ENCODE measurements at regions not wholly inside any gene's neighbourhood (a gene's known extent, or its start where the extent isn't known, plus 50 kb on each side); places are given as distances from the start of the nearest gene placed in this dataset.
"Not testable (repeated sequence)": the region's sequence is repeated elsewhere in the genome, so short reads cannot be mapped to it uniquely, and the experiment has no call there.

DNA sequence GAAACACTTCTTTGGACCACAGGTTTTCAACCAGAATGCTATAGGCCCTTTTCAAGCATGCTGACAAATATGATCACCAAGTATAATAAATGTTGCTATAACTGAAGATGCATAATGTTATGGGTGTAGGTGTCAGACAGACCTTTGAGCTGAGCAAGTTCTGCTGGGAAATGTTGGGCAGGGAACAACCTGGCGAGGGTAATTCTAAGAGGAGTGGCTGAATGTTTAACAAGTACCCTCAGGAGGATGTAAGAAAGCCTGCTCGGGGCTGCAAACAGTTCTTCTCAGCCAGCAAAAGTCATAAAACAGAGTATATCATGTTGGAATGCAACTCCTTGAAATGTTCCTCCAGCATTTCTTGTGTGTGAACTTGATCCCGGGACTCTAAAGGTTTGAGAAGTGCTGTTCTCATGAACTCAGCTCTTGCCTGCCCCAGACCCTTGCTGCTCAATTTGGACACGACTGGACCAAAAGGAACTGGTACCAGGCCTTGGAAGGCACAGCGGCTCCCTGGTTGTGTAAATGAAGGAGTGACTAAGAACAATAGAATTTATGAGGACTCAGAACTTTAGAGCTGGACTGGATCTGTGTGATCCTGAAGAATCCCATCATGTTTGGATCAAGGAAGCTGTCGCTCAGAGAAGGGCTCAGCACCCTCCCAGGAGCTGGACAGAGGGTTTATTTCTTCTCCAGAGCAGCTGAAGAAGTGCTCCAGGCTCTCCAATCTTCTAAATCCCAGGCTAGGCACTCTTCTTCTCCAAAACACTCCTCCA lies 143.2 kb upstream of the ANK3 start:
- Histone ChIP-seq H3K36me3 (no peaks in the 10 kb centered on the region), H3K27ac (no peak overlapping the region), H3K4me3 (no peak overlapping the region), H3K9me3 (no peaks in the 10 kb centered on the region), H3K27me3 (no peaks in the 10 kb centered on the region), H3K4me1 (no peaks in the 10 kb centered on the region)
- TF ChIP-seq POLR2A (IDR thresholded peaks at IDR 0.05) (no peak), CTCF (IDR thresholded peaks at IDR 0.05) (no peak)
- DNase-seq = no peak
- intact Hi-C loops (cut with DNase I; ENCODE audit: low total_unique reads) = no loop called here

GRCh38 chr10:60531006-60531405 lies 141.3 kb upstream of the ANK3 start:
- Histone ChIP-seq H3K27ac (no peak overlapping the region), H3K4me3 (no peak overlapping the region), H3K36me3 (no peaks in the 10 kb centered on the region), H3K4me1 (no peaks in the 10 kb centered on the region), H3K9me3 (no peaks in the 10 kb centered on the region), H3K27me3 (no peaks in the 10 kb centered on the region)
- TF ChIP-seq CTCF (IDR thresholded peaks at IDR 0.05) = no peak
- TF ChIP-seq POLR2A (IDR thresholded peaks at IDR 0.05) = no peak
- intact Hi-C loops (cut with DNase I; ENCODE audit: low total_unique reads) = no loop called here
- DNase-seq = no peak

DNA sequence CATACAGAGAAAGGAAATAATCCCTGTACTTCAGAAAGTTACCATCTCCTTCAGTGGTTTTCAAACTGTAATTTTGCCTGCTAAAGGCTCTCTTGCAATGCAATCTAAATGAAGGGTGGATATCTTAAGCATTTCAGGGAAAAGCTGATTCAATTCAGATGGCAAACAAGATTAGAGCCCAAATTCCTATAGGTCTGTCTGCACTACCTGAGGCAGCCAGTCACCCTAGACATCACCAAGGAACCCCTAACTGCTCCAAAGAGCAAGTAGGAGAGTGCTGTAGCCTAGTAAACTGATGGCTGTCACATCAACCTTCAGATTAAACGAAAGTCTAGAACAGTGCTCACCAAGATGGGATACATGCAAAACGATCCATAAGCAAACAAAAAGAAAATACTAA lies 138.0 kb upstream of the ANK3 start:
- intact Hi-C loops (cut with DNase I; ENCODE audit: low total_unique reads) = no loop called here
- no peak for DNase-seq
- no peak overlapping the region for H3K4me3 ChIP-seq
- no peaks in the 10 kb centered on the region for H3K27me3 ChIP-seq
- no peak overlapping the region for H3K27ac ChIP-seq
- no peaks in the 10 kb centered on the region for H3K9me3 ChIP-seq
- no peaks in the 10 kb centered on the region for H3K36me3 ChIP-seq
- H3K4me1 ChIP-seq = no peaks in the 10 kb centered on the region
- no peak for TF ChIP-seq POLR2A (IDR thresholded peaks at IDR 0.05)
- TF ChIP-seq CTCF (IDR thresholded peaks at IDR 0.05) = no peak

DNA sequence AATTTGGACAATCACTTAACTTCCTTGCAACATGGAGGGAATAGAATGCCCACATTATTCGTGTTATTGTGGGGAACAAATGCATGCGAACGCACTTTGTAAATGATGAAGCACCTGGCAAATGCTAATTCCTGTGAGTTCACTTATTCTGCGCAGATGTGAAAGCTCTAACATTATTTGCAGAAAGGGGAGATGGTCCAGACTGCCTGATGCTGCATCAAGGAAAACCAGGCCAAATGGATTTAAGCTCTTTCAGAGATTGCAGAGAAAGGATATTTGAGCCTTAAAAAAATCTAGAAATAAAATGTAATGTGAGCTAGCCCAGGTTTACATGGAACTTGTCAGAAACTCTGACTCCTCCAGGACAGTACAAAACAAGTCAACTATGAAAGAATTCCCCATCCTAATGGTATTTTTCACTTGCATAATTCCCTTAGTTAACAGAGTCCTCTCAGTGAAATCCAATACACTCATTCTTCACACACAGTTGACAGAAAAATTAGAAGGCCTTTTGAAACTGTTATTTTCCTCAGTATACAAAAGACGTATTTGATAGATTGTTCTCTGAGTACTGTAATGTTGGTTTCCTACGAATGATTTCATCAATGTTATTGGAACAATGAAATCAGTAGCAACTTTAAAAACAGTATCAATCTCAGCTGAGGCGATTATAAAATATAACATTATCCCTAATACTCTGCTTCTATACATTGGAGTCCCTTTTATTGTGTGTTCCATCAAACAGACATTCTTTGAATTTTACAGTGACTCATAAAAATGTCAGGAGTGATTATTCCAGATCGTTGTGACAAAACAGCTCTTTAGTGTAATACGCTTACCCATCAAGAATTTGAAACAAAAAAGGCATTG lies 136.3 kb upstream of the ANK3 start:
- intact Hi-C loops (cut with DNase I; ENCODE audit: low total_unique reads) = no loop called here
- H3K4me3 ChIP-seq = no peak overlapping the region
- no peaks in the 10 kb centered on the region for H3K9me3 ChIP-seq
- TF ChIP-seq POLR2A (IDR thresholded peaks at IDR 0.05) = no peak
- TF ChIP-seq CTCF (IDR thresholded peaks at IDR 0.05) = no peak
- H3K4me1 ChIP-seq = no peaks in the 10 kb centered on the region
- no peak for DNase-seq
- no peaks in the 10 kb centered on the region for H3K27me3 ChIP-seq
- no peak overlapping the region for H3K27ac ChIP-seq
- no peaks in the 10 kb centered on the region for H3K36me3 ChIP-seq

GRCh38 chr10:60524541-60524940 lies 134.9 kb upstream of the ANK3 start:
- Histone ChIP-seq H3K27me3 (no peaks in the 10 kb centered on the region), H3K4me1 (no peaks in the 10 kb centered on the region), H3K27ac (no peak overlapping the region), H3K4me3 (no peak overlapping the region), H3K9me3 (no peaks in the 10 kb centered on the region), H3K36me3 (no peaks in the 10 kb centered on the region)
- intact Hi-C loops (cut with DNase I; ENCODE audit: low total_unique reads) = no loop called here
- no peak for TF ChIP-seq POLR2A (IDR thresholded peaks at IDR 0.05)
- TF ChIP-seq CTCF (IDR thresholded peaks at IDR 0.05) = no peak
- DNase-seq = no peak

- H3K4me3 ChIP-seq; H3K9me3 ChIP-seq; intact Hi-C loops (cut with DNase I; ENCODE audit: low total_unique reads); H3K27me3 ChIP-seq; H3K4me1 ChIP-seq; H3K27ac ChIP-seq; DNase-seq; H3K36me3 ChIP-seq: not testable (repeated sequence)
Measured at GRCh38 chr10:60523371-60523770, 133.7 kb upstream of the ANK3 start.
